SK-N-SH treated with all-trans-retinoic acid at 6 μM for 48 hours (cell line): ENCODE measurements at regions not wholly inside any gene's neighbourhood (a gene's known extent, or its start where the extent isn't known, plus 50 kb on each side); places are given as distances from the start of the nearest gene placed in this dataset.

Source experiments
- ATAC-seq: fragments of 200-7000 bp; cut with Tn5 transposase; 3 replicates; pipeline ENCODE4 v1.9.1; 2020; ENCODE audit warnings: mild to moderate bottlenecking, moderate library complexity
- ARNTL ChIP-seq: fragments of 450-650 bp; formaldehyde crosslinking; IDR thresholded peaks from 2 replicates; pipeline ENCODE4 v1.5.0; 2020; ENCODE audit warnings: low read depth, mild to moderate bottlenecking, moderate library complexity, borderline replicate concordance
- BACH2 ChIP-seq: fragments of 250-450 bp; sonication (Bioruptor Pico); IDR thresholded peaks from 2 replicates; pipeline ENCODE4 v1.9.0; 2021; ENCODE audit warnings: mild to moderate bottlenecking, borderline replicate concordance
- CSDC2 ChIP-seq: fragments of 250-450 bp; sonication (Bioruptor Pico); IDR thresholded peaks from 2 replicates; pipeline ENCODE4 v1.5.0; 2020; ENCODE audit warnings: mild to moderate bottlenecking, moderate library complexity
- ESRRG ChIP-seq: fragments of 250-450 bp; sonication (Bioruptor Pico); IDR thresholded peaks from 2 replicates; pipeline ENCODE4 v1.6.1; 2021; ENCODE audit warnings: mild to moderate bottlenecking
- GLIS3 ChIP-seq: fragments of 250-450 bp; sonication (Bioruptor Pico); IDR thresholded peaks from 2 replicates; pipeline ENCODE4 v1.5.0; 2020; ENCODE audit warnings: mild to moderate bottlenecking, moderate library complexity
- ISL1 ChIP-seq: fragments of 250-450 bp; sonication (Bioruptor Pico); IDR thresholded peaks from 2 replicates; pipeline ENCODE4 v2.1.2; 2022; ENCODE audit warnings: mild to moderate bottlenecking, moderate library complexity
- OSR1 ChIP-seq: fragments of 250-450 bp; sonication (Bioruptor Pico); IDR thresholded peaks from 2 replicates; pipeline ENCODE4 v1.8.0; 2022; ENCODE audit warnings: moderate library complexity, mild to moderate bottlenecking, inconsistent platforms
- PPARA ChIP-seq: fragments of 250-450 bp; sonication (Bioruptor Pico); IDR thresholded peaks from 2 replicates; pipeline ENCODE4 v1.5.0; 2020; ENCODE audit warnings: mild to moderate bottlenecking, borderline replicate concordance
- RARB ChIP-seq: fragments of 250-450 bp; sonication (Bioruptor Pico); IDR thresholded peaks from 2 replicates; pipeline ENCODE4 v1.8.0; 2021; ENCODE audit warnings: mild to moderate bottlenecking, moderate library complexity
- SNAI2 ChIP-seq: fragments of 250-450 bp; sonication (Bioruptor Pico); IDR thresholded peaks from 2 replicates; pipeline ENCODE4 v1.5.0; 2020; ENCODE audit warnings: mild to moderate bottlenecking, moderate library complexity
- TCF4 ChIP-seq: fragments of 250-450 bp; sonication (Bioruptor Pico); IDR thresholded peaks from 2 replicates; pipeline ENCODE4 v1.8.0; 2021; ENCODE audit warnings: mild to moderate bottlenecking, moderate library complexity, borderline replicate concordance
- TOX ChIP-seq: fragments of 250-450 bp; sonication (Bioruptor Pico); IDR thresholded peaks from 2 replicates; pipeline ENCODE4 v1.8.0; 2021; ENCODE audit warnings: mild to moderate bottlenecking, moderate library complexity, borderline replicate concordance
- ZC3H10 ChIP-seq: fragments of 250-450 bp; sonication (Bioruptor Pico); IDR thresholded peaks from 2 replicates; pipeline ENCODE4 v1.5.1; 2021; ENCODE audit warnings: mild to moderate bottlenecking, moderate library complexity
- ZFP3 ChIP-seq: fragments of 250-450 bp; sonication (Bioruptor Pico); IDR thresholded peaks from 2 replicates; pipeline ENCODE4 v1.5.0; 2020; ENCODE audit warnings: mild to moderate bottlenecking, moderate library complexity
- ZFP30 ChIP-seq: fragments of 450-650 bp; formaldehyde crosslinking; IDR thresholded peaks from 2 replicates; pipeline ENCODE4 v1.5.0; 2022; ENCODE audit warnings: mild to moderate bottlenecking, moderate library complexity
- ZNF565 ChIP-seq: fragments of 450-650 bp; formaldehyde crosslinking; conservative IDR thresholded peaks from 2 replicates; pipeline ENCODE4 v1.5.0; 2020; ENCODE audit warnings: low read depth, mild to moderate bottlenecking, moderate library complexity
- ZNF70 ChIP-seq: fragments of 450-650 bp; formaldehyde crosslinking; IDR thresholded peaks from 2 replicates; pipeline ENCODE4 v1.5.0; 2020; ENCODE audit warnings: mild to moderate bottlenecking, moderate library complexity
- ZNF8 ChIP-seq: fragments of 450-650 bp; formaldehyde crosslinking; IDR thresholded peaks from 2 replicates; pipeline ENCODE4 v1.5.0; 2020; ENCODE audit warnings: mild to moderate bottlenecking, moderate library complexity
- TF ChIP-seq, protein P1 (sequence below): fragments of 250-450 bp; sonication (Bioruptor Pico); IDR thresholded peaks from 2 replicates; pipeline ENCODE4 v1.8.0; 2021; ENCODE audit warnings: low read depth, mild to moderate bottlenecking, moderate library complexity, borderline replicate concordance
- TF ChIP-seq, protein P2 (sequence below): fragments of 250-450 bp; sonication (Bioruptor Pico); IDR thresholded peaks from 2 replicates; pipeline ENCODE4 v1.5.1; 2020; ENCODE audit warnings: low read depth, mild to moderate bottlenecking, moderate library complexity
- TF ChIP-seq, protein P3 (sequence below): fragments of 250-450 bp; sonication (Bioruptor Pico); IDR thresholded peaks from 2 replicates; pipeline ENCODE4 v1.5.1; 2021; ENCODE audit warnings: mild to moderate bottlenecking, moderate library complexity
- TF ChIP-seq, protein P4 (sequence below): fragments of 250-450 bp; sonication (Bioruptor Pico); IDR thresholded peaks from 2 replicates; pipeline ENCODE4 v1.8.0; 2020; ENCODE audit warnings: mild to moderate bottlenecking, moderate library complexity, borderline replicate concordance

DNA sequence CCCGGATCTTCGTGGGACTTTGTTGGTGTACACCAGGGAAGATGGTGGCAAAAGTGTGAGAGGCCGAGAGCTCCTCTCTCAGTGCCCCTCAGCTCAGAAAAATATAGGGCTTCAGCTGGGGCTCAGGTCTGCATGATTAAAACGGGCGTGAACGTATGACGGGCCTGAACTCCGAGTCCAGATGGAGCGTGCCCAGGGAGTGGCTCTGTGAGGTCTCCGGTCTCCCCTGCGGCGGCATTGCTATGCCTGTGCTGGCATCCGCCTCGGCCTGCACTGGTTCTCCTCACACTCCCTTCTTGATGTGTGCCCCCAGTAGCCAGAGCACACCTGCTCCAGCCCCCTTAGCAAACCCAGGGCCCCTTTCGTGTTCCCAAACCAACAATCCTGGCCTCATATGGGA is 82.0 kb downstream of the TEX29 start:
- ATAC-seq = no peak
- TF ChIP-seq ZNF8 (CRISPR knock-in tag) (no peak), SNAI2 (CRISPR knock-in tag) (no peak), GLIS3 (CRISPR knock-in tag) (no peak), ESRRG (CRISPR knock-in tag) (no peak), TCF4 (CRISPR knock-in tag) (no peak), ZFP3 (no peak)
- TF ChIP-seq, protein P1, sequence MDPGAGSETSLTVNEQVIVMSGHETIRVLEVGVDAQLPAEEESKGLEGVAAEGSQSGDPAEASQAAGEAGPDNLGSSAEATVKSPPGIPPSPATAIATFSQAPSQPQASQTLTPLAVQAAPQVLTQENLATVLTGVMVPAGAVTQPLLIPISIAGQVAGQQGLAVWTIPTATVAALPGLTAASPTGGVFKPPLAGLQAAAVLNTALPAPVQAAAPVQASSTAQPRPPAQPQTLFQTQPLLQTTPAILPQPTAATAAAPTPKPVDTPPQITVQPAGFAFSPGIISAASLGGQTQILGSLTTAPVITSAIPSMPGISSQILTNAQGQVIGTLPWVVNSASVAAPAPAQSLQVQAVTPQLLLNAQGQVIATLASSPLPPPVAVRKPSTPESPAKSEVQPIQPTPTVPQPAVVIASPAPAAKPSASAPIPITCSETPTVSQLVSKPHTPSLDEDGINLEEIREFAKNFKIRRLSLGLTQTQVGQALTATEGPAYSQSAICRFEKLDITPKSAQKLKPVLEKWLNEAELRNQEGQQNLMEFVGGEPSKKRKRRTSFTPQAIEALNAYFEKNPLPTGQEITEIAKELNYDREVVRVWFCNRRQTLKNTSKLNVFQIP = no peak
- TF ChIP-seq, protein P2, sequence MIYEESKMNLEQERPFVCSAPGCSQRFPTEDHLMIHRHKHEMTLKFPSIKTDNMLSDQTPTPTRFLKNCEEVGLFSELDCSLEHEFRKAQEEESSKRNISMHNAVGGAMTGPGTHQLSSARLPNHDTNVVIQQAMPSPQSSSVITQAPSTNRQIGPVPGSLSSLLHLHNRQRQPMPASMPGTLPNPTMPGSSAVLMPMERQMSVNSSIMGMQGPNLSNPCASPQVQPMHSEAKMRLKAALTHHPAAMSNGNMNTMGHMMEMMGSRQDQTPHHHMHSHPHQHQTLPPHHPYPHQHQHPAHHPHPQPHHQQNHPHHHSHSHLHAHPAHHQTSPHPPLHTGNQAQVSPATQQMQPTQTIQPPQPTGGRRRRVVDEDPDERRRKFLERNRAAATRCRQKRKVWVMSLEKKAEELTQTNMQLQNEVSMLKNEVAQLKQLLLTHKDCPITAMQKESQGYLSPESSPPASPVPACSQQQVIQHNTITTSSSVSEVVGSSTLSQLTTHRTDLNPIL = no peak

DNA sequence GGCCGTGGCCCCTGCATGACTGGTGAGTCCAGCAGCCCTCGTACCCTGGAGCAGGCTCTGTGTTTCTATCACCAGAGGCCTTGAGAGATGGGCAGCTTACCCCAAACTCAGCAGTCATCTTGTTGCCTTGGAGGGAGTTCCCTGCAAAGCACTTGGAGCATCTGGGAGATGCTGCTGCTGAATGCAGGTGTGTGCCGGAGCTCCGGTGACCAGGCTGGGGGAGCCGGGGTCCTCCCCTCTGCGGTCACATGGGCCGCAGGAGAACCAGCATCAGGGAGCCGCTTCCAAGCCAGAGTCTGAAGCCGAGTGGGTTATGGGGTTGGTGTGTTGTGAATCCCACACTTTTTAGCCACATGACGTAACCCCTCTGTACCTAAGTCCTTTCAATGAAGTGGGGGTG is 82.8 kb downstream of the TEX29 start:
- ATAC-seq = no peak
- TF ChIP-seq ZC3H10 (CRISPR knock-in tag) (no peak), ZNF70 (CRISPR knock-in tag) (no peak), ZFP30 (CRISPR knock-in tag) (no peak), ZNF565 (CRISPR knock-in tag) (no peak), TCF4 (CRISPR knock-in tag) (no peak), OSR1 (CRISPR knock-in tag) (no peak), ZNF8 (CRISPR knock-in tag) (no peak), GLIS3 (CRISPR knock-in tag) (no peak), BACH2 (CRISPR knock-in tag) (no peak), ISL1 (CRISPR knock-in tag) (no peak), ARNTL (CRISPR knock-in tag) (no peak), PPARA (CRISPR knock-in tag) (no peak)
- TF ChIP-seq, protein P3, sequence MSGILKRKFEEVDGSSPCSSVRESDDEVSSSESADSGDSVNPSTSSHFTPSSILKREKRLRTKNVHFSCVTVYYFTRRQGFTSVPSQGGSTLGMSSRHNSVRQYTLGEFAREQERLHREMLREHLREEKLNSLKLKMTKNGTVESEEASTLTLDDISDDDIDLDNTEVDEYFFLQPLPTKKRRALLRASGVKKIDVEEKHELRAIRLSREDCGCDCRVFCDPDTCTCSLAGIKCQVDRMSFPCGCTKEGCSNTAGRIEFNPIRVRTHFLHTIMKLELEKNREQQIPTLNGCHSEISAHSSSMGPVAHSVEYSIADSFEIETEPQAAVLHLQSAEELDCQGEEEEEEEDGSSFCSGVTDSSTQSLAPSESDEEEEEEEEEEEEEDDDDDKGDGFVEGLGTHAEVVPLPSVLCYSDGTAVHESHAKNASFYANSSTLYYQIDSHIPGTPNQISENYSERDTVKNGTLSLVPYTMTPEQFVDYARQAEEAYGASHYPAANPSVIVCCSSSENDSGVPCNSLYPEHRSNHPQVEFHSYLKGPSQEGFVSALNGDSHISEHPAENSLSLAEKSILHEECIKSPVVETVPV (CRISPR knock-in tag) = no peak

DNA sequence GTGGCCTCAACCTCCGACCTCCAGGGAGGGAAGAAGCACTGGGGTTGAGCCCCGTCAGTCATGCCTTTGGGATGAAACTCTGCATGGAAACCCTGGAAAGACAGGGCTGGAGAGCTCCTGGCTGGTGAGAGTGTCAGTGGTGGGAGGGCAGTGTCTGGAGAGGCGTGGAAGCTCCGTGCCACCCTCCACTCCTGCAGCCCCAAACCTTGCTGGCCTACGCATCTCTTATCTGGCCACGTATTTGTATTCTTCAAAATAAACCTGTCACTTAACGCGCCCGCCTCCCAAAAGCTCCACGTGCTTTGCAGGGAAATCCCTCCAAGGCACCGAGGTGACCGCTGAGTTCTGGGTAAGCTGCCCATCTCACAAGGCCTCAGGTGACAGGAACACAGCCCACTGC is 84.3 kb downstream of the TEX29 start:
- TF ChIP-seq, protein P2 = no peak
- TF ChIP-seq TCF4 (CRISPR knock-in tag) (no peak), GLIS3 (CRISPR knock-in tag) (no peak), CSDC2 (CRISPR knock-in tag) (no peak), ESRRG (CRISPR knock-in tag) (no peak), ZFP30 (CRISPR knock-in tag) (no peak), ZNF565 (CRISPR knock-in tag) (no peak), ZNF8 (CRISPR knock-in tag) (no peak), TOX (no peak), OSR1 (CRISPR knock-in tag) (no peak), ZC3H10 (CRISPR knock-in tag) (no peak), BACH2 (CRISPR knock-in tag) (no peak), RARB (CRISPR knock-in tag) (no peak), ZNF70 (CRISPR knock-in tag) (no peak), SNAI2 (CRISPR knock-in tag) (no peak)
- TF ChIP-seq, protein P1 = no peak
- TF ChIP-seq, protein P4, sequence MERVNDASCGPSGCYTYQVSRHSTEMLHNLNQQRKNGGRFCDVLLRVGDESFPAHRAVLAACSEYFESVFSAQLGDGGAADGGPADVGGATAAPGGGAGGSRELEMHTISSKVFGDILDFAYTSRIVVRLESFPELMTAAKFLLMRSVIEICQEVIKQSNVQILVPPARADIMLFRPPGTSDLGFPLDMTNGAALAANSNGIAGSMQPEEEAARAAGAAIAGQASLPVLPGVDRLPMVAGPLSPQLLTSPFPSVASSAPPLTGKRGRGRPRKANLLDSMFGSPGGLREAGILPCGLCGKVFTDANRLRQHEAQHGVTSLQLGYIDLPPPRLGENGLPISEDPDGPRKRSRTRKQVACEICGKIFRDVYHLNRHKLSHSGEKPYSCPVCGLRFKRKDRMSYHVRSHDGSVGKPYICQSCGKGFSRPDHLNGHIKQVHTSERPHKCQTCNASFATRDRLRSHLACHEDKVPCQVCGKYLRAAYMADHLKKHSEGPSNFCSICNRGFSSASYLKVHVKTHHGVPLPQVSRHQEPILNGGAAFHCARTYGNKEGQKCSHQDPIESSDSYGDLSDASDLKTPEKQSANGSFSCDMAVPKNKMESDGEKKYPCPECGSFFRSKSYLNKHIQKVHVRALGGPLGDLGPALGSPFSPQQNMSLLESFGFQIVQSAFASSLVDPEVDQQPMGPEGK (CRISPR knock-in tag) = no peak
- TF ChIP-seq, protein P3 (CRISPR knock-in tag) = no peak
- no peak for ATAC-seq
